ENCODE measurements at regions not wholly inside any gene's neighbourhood (a gene's known extent, or its start where the extent isn't known, plus 50 kb on each side); places are given as distances from the start of the nearest gene placed in this dataset.

DNA sequence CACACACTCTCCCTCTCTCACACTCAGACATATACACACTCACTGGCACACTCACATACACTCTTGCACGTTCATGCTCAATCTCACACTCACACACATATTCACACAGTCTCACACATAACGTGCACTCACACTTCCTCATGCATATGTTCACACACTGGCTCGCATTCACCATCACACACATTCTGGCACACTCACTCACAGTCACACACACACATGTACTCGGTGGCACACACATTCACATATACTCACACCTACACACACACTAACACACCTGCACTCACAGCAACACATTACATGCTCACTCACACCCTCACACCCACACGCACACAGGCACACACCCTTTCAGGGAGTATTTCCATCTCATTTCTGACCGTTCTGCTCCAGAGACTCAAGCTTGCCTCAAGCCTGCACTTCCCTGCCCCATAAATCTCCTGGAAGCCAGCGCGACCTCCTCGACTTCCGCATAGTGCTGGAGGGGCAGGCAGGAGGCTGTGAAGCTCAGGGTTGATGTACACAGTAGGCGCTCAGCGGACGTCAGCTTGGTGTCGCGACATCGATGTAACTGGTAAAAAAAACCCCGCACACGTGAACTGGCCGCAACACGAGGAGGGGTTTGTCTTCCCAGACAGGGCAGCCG, 66.7 kb upstream of the FOXF1 start:
- DNase-seq (ENCODE audit: low read depth): no peak

DNA sequence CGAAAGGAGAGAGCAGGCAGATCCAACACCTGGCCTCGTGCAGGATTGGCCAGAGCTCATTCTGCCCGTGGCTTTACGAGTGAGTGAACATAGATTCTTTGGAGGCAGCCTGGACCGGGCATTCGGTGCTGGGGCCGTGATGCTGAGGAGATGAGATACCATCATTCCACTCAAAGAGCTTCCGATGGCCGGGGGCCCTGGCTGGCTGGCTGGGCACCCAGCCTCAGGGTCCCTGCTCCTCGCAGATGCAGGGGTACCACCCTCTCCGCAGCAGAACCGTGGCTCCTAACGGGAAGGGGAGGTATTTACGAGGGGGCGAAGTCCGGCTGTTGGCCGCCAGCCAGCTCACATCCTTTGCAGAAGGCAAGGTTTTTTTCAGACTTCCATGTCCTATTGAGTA, 66.1 kb upstream of the FOXF1 start:
- DNase-seq (ENCODE audit: low read depth): no peak

DNA sequence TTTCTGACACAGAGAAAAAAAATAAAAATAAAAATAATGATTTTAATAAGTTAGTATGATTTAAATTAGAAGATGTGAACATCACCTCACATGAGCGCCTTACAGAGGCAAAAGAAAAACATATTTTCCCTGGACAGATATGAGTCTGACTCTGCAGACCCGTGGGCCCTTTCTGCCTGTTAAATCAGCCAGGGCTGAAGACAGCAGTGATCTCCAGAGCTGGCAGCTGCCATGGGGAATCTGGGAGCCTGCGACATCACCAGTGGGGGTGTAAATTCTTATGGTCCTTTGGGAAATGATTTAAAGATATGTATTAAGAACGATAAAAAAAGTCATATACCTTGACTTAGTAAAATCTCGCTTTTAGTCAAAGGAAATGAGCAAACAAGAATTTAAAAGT, 65.7 kb upstream of the FOXF1 start:
- DNase-seq (ENCODE audit: low read depth): no peak

DNA sequence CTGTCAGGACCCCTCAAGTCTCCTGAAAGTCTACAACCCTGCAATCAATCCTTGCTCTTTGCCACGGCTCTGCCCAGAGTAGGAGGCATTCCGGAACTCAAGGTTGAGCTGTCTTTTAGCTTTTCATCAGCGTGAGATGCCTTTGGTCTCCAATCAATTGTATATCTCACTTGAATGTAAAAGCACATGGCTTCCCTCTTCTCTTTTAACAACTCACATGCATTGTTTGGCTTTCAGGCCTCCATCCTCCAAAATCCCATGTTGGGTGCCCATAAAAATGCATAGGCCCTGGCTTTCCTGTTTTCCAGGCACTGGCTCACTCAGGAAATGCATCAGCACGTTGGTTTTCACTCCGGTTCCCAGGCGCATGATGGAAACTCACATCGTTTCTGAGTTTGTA, 64.0 kb upstream of the FOXF1 start:
- DNase-seq (ENCODE audit: low read depth): no peak

DNA sequence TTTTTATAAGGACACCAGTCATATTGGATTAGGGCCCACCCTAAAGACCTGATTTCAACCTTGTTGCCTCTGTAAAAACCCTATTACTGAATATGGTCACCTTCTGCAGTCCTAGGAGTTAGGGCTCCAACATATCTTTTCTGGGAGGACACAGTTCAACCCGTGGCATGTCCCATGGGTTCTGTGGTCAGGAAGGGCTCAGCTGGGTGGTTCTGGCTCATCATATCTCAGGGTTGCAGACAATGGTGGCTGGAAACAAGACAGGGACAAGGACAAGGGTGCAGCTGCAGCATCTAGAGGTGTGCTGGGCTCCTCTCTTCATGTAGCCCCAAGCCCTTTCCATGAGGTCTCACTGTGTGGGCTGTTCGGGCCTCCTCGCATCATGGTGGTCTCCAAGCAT, 63.1 kb upstream of the FOXF1 start:
- no peak for DNase-seq (ENCODE audit: low read depth)

DNA sequence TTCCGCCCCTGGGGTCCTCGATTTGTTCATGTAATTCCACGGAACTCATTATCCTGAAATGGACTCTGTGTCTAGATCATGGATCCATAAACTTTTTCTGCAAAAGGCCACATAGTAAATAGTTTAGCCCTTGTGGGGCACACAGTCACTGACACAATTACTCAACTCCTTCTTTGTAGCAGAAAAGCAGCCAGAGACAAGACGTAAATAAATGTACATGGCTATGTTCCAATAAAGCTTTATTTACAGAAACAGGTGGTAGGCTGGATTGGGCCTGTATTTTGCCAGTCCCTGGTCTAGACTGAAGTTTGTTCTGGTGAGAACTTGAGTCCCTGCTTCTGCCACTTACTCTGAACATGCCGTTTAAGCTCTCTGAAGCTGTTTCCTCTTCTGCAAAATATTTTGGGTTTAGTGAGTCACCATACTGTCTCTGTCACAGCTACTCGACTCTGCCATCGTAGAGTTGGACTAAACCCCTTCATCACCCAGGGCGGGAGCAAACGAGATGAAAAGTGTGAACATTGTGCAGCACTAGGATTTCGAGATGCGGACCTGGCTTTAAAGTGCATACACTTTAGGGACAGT, 61.9 kb upstream of the FOXF1 start:
- no peak for DNase-seq (ENCODE audit: low read depth)

DNA sequence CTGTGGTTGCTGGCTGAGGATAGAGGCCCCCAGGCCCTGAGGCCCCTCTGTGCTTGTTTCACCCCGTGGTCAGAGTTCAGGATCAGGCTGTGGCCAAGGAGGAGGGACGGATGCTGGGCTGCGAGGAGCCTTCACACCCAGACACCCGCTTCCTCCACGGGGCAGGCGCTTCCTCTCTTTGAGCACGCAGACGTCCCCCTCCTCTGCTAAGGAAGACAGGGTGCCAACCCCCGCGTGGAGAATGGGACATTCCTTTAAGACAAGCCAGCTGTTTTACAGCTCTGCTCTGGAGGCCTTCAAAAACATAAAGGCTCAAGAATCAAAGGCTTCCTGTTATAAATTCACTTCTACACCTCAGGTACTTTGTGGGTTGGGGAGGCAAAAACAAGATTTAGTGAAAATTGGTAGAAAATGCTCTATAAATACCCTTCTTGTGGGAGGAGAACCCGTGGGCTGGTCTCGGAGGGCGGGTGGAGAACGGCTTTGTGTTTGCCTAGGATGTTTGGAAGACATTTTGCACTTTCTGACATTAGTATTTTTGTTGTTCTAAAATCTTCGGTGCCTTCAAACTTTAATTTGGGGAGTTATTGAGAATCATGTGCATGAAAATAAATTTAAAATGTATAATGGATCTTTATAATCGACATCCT, 60.8 kb upstream of the FOXF1 start:
- no peak for DNase-seq (ENCODE audit: low read depth)

DNA sequence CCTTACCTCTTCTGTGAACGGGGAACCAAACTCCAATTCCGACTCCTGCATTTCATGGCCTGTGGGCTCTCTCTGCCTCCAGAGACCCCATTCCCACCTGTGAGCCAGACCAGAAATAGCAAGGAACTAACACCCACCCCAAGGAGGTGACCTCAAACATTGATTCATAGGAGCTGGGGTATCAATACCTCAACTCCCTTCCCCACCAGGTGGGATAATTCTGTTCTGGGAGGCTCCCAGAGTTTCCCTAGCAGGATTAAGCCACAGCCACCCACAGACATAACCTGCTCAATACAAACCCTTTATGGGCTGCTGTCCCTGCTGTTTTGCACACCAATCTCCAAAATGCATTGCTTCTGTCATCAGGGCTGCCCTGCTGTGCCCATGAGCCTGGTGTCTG, 59.6 kb upstream of the FOXF1 start:
- no peak for DNase-seq (ENCODE audit: low read depth)

DNA sequence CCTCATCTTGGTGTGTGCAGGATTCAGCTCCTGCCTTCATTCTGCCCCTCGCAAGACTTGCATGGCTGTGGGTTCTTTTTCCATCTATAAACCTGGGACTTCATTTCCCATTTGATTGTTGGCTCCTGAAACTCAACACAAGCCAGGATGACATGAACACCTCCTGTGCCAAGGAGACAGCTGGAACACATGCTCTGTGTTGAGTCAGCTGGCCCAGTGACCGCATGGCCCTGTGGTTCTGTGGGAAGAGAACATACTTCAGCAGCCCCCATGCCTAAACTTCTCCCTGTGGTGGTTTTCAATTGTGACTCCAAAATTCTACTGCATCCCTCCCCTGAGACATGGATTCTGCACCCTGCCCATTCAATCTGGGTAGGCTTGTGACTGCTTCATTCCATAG, 57.9 kb upstream of the FOXF1 start:
- no peak for DNase-seq (ENCODE audit: low read depth)

DNA sequence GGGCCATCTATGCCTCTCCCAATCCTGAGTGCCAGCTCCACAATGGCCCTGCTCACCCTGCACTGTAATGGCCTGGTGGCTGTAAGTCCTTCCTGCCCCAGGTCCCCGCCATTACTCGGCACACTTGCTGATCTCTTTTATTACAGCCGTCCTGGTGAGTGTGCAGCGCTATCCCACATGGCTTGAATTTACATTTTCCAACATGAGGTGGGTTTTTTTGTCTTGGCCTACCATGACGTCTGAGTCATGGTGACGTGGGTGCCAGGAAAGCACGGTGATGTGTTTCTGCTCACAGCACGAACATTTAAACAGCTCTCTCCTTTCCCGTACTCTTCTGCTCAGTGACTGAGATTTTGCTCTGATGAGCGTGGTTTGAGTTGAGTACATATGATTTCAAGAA, 55.2 kb upstream of the FOXF1 start:
- DNase-seq (ENCODE audit: low read depth): no peak

DNA sequence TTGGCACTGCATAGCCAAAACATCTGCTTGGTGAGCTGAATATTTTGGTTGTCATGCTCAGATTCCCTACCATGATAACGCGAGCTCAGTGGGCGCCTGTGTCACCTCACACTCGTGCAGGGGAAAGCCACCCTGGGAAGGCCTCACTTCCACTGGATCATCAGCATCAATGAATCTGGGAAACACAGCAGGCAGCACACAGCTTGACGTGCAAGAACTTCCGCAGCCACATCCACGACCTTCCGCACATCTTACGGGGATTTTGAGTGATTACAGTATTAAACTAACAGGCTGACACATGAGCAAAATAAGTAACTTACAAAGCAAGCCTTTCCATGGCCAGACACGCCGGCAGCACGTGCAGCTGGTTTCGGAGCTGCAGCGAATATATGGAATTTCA, 54.7 kb upstream of the FOXF1 start:
- no peak for DNase-seq (ENCODE audit: low read depth)

DNA sequence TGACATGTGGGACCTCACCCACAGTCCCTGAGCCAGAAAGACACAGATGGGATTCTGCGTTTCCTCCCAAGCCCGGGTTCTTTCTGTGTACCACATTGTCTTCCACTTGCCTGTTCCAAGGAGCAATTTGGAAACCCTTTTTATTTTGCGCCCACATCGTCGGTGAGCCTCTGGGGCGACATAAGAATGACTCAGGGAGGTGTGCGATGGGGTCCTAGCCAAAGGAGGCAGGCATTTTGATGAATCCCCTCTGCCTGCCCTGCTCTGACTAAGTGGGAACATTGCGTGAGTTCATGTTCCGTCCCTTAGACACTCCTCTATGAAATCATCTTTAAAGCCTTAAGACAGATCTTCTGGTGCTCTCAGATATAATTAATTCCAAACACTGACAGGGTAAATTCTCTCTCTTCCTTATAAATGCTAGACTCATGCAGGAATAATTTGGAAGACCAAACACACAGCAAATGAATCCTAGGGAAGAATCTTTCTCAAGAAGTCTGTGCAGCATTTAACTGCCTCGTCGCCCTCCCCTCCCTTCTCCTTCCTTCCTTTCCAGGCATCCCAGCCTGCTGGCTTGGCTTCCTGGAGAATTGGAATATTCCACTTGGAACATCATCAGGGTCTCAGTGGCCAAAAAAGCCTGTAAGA, 52.7 kb upstream of the FOXF1 start:
- DNase-seq (ENCODE audit: low read depth): no peak

DNA sequence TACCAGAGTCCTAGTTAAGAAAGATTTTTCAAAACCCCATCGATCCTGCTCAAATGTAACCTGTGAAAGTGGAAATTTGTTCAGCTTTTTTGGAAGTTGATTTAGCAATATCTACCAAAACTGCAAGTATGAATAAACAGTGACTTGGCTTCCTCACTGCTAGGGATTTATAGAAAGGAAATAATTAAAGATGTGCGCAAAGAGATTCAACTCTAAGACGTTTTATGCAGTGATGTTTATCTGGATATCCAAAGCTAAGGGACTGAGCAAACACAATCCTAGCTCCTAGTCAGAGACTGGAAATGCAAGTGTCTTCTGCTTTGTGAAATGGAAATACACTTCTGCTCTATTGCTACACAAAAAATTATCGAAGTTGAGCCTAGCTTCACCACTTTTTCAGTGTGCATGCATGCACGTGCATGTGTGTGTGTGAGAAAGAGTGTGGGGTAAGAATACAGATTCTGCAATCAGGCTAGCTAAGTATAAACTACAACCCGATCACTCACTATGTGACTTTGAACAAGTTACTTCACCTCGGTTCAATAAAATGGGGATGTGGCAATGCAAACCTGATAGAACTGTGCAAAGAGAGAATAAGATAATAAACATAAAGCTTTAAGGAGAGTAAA, 52.1 kb upstream of the FOXF1 start:
- no peak for DNase-seq (ENCODE audit: low read depth)

DNA sequence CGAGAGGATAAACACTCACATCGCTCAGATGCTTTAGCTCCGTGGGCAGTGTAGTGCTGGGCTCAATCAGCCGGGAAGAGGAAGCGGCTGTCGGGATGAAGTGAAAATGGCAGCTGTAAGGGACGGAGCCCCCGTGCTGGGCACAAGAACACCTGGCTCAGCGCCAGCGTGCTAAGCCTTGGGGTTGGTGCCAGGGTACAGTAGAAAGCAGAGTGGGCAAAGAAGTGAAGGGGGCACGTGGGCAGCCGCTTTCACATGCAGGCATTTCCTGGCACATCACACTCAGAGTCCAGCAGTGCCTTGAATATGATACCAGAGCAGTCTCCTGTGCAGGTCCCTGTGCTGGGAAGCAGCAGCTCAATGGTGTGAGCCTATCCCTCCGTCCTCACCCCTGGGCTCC, 51.1 kb upstream of the FOXF1 start:
- no peak for DNase-seq (ENCODE audit: low read depth)

Measured in activated T-helper 1 cell treated with Interleukin-2 at 50 U/mL for 16 hours (primary cell).